SK-N-SH (cell line): ENCODE measurements at regions not wholly inside any gene's neighbourhood (a gene's known extent, or its start where the extent isn't known, plus 50 kb on each side); places are given as distances from the start of the nearest gene placed in this dataset.

Experiments used
- EZH2phosphoT487 ChIP-seq: fragments of 200-600 bp; sonication (generic); IDR thresholded peaks from 2 replicates; pipeline ENCODE4 v1.6.1; 2017; ENCODE audit warnings: low read depth, mixed run types, mild to moderate bottlenecking, antibody characterized with exemption, moderate library complexity, borderline replicate concordance
- GABPA ChIP-seq: IDR thresholded peaks from 2 replicates; pipeline ENCODE4 v1.4.0; 2012; ENCODE audit warnings: low read depth, mild to moderate bottlenecking
- TAF1 ChIP-seq: IDR thresholded peaks from 2 replicates; pipeline ENCODE4 v1.6.1; 2012; ENCODE audit warnings: low read depth, mild to moderate bottlenecking, low read length, moderate library complexity, borderline replicate concordance
- YY1 ChIP-seq: IDR thresholded peaks from 2 replicates; pipeline ENCODE4 v1.4.0; 2012; ENCODE audit warnings: low read depth, mild to moderate bottlenecking
- TF ChIP-seq, protein P1 (sequence below): fragments of 200-600 bp; sonication (generic); IDR thresholded peaks from 2 replicates; pipeline ENCODE4 v1.6.1; 2017; ENCODE audit warnings: antibody characterized with exemption, mild to moderate bottlenecking, moderate library complexity

DNA sequence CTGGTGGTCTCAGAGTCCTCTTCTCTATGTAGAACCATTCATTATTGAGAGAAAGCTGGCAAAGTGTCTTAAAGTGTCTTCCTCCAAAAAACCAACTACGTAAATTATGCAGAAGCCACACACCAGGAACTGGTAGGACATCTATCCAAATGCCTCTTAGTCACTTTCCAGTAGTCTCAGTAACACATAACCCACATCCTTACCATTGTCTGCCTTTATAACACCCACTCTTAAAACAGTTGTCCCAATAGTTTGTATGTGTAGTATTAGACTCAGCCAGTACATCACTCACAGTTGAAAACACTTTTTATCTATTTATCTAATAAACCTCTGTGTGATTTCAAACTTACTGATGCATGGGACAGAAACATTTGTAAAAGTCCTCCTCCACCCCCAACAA is 143.6 kb upstream of the HNRNPA3 start:
- TF ChIP-seq GABPA (no peak), TAF1 (no peak), EZH2phosphoT487 (no peak), YY1 (no peak)
- TF ChIP-seq, protein P1, sequence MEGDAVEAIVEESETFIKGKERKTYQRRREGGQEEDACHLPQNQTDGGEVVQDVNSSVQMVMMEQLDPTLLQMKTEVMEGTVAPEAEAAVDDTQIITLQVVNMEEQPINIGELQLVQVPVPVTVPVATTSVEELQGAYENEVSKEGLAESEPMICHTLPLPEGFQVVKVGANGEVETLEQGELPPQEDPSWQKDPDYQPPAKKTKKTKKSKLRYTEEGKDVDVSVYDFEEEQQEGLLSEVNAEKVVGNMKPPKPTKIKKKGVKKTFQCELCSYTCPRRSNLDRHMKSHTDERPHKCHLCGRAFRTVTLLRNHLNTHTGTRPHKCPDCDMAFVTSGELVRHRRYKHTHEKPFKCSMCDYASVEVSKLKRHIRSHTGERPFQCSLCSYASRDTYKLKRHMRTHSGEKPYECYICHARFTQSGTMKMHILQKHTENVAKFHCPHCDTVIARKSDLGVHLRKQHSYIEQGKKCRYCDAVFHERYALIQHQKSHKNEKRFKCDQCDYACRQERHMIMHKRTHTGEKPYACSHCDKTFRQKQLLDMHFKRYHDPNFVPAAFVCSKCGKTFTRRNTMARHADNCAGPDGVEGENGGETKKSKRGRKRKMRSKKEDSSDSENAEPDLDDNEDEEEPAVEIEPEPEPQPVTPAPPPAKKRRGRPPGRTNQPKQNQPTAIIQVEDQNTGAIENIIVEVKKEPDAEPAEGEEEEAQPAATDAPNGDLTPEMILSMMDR, result no peak
